DOHH2 (cell line): ENCODE measurements at regions not wholly inside any gene's neighbourhood (a gene's known extent, or its start where the extent isn't known, plus 50 kb on each side); places are given as distances from the start of the nearest gene placed in this dataset.

Source experiments
- H3F3A ChIP-seq: fragments of 200-600 bp; sonication (generic), shearing (Covaris generic); 2 replicates; pipeline ENCODE4 v1.6.0; 2016; ENCODE audit warnings: antibody characterized with exemption, mild to moderate bottlenecking; ENCODE audit not compliant: control insufficient read depth, insufficient read depth
- H3K27ac ChIP-seq: fragments of 200-600 bp; sonication (generic); 2 replicates; pipeline ENCODE4 v1.5.1; 2014; ENCODE audit warnings: low read depth, mild to moderate bottlenecking, low read length, moderate library complexity
- H3K27me3 ChIP-seq: fragments of 200-600 bp; sonication (generic); 2 replicates; pipeline ENCODE4 v1.6.1; 2014; ENCODE audit warnings: mild to moderate bottlenecking, low read length, mixed read lengths; ENCODE audit not compliant: control insufficient read depth
- H3K36me3 ChIP-seq: fragments of 200-600 bp; sonication (generic); 2 replicates; pipeline ENCODE4 v1.6.1; 2014; ENCODE audit warnings: mild to moderate bottlenecking, low read length, moderate library complexity, mixed read lengths; ENCODE audit not compliant: control insufficient read depth
- H3K4me1 ChIP-seq: fragments of 200-600 bp; sonication (generic); 2 replicates; pipeline ENCODE4 v1.6.1; 2014; ENCODE audit warnings: mild to moderate bottlenecking, low read length, mixed read lengths; ENCODE audit not compliant: control insufficient read depth
- H3K4me2 ChIP-seq: fragments of 200-600 bp; sonication (generic); 2 replicates; pipeline ENCODE4 v1.6.0; 2014; ENCODE audit warnings: mild to moderate bottlenecking, low read length, moderate library complexity
- H3K4me3 ChIP-seq: fragments of 200-600 bp; sonication (generic); 2 replicates; pipeline ENCODE4 v1.5.1; 2014; ENCODE audit warnings: mild to moderate bottlenecking, low read length, mixed read lengths
- H3K79me2 ChIP-seq: fragments of 200-600 bp; sonication (generic); 2 replicates; pipeline ENCODE4 v1.6.1; 2014; ENCODE audit warnings: mild to moderate bottlenecking, low read length, mixed read lengths; ENCODE audit not compliant: control insufficient read depth
- H3K9me2 ChIP-seq: fragments of 200-600 bp; sonication (generic); replicated peaks from 2 replicates; pipeline ENCODE4 v1.6.1; 2014; ENCODE audit warnings: mild to moderate bottlenecking, low read length, mixed read lengths; ENCODE audit not compliant: control insufficient read depth
- H3K9me3 ChIP-seq: fragments of 200-600 bp; sonication (generic); 2 replicates; pipeline ENCODE4 v1.6.1; 2014; ENCODE audit warnings: antibody characterized with exemption, low read length, mixed read lengths; ENCODE audit not compliant: control insufficient read depth, insufficient read depth
- H4K20me1 ChIP-seq: fragments of 200-600 bp; sonication (generic); 2 replicates; pipeline ENCODE4 v1.6.0; 2014; ENCODE audit warnings: low read depth, mild to moderate bottlenecking, antibody characterized with exemption, low read length, moderate library complexity; ENCODE audit not compliant: control insufficient read depth, insufficient read depth
- CTCF ChIP-seq: fragments of 200-600 bp; sonication (generic); IDR thresholded peaks from one replicate; pipeline ENCODE4 v1.5.1; 2014; ENCODE audit warnings: antibody characterized with exemption, mild to moderate bottlenecking, low read depth, low read length; ENCODE audit not compliant: poor library complexity, severe bottlenecking
- EZH2phosphoT487 ChIP-seq: fragments of 200-600 bp; sonication (generic); IDR thresholded peaks from 2 replicates; pipeline ENCODE4 v1.6.1; 2017; ENCODE audit warnings: borderline replicate concordance, mild to moderate bottlenecking, antibody characterized with exemption, low read length, moderate library complexity, mixed read lengths

- no peaks in the 10 kb centered on the region for H3K79me2 ChIP-seq
- no peaks in the 10 kb centered on the region for H3K36me3 ChIP-seq
- H3K4me1 ChIP-seq: no peaks in the 10 kb centered on the region
- no peaks in the 10 kb centered on the region for H3F3A ChIP-seq
- H3K27me3 ChIP-seq: peaks cover 25% of the 10 kb centered on the region
- H3K4me2 ChIP-seq: no peak overlapping the region
- no peaks in the 10 kb centered on the region for H3K9me2 ChIP-seq
- no peaks in the 10 kb centered on the region for H3K9me3 ChIP-seq
- TF ChIP-seq CTCF: no peak
- no peak for TF ChIP-seq EZH2phosphoT487
- H3K27ac ChIP-seq: no peak overlapping the region
- no peak overlapping the region for H3K4me3 ChIP-seq
- no peaks in the 10 kb centered on the region for H4K20me1 ChIP-seq
Observed at GRCh38 chr1:200275816-200276453, 133.9 kb downstream of the ZNF281 start.

- no peaks in the 10 kb centered on the region for H3K79me2 ChIP-seq
- no peaks in the 10 kb centered on the region for H4K20me1 ChIP-seq
- H3K4me1 ChIP-seq: no peaks in the 10 kb centered on the region
- no peak overlapping the region for H3K27ac ChIP-seq
- TF ChIP-seq EZH2phosphoT487: no peak
- TF ChIP-seq CTCF: no peak
- no peak overlapping the region for H3K4me2 ChIP-seq
- no peaks in the 10 kb centered on the region for H3K36me3 ChIP-seq
- H3K9me3 ChIP-seq: no peaks in the 10 kb centered on the region
- H3K9me2 ChIP-seq: no peaks in the 10 kb centered on the region
- no peaks in the 10 kb centered on the region for H3F3A ChIP-seq
- peaks cover 20% of the 10 kb centered on the region for H3K27me3 ChIP-seq
- H3K4me3 ChIP-seq: no peak overlapping the region
Observed at GRCh38 chr1:200275415-200275814, 134.4 kb downstream of the ZNF281 start.

- H3F3A ChIP-seq: no peaks in the 10 kb centered on the region
- H3K36me3 ChIP-seq: no peaks in the 10 kb centered on the region
- no peaks in the 10 kb centered on the region for H3K4me1 ChIP-seq
- H3K4me3 ChIP-seq: no peak overlapping the region
- TF ChIP-seq CTCF: no peak
- TF ChIP-seq EZH2phosphoT487: no peak
- H4K20me1 ChIP-seq: no peaks in the 10 kb centered on the region
- no peak overlapping the region for H3K4me2 ChIP-seq
- H3K9me2 ChIP-seq: no peaks in the 10 kb centered on the region
- no peaks in the 10 kb centered on the region for H3K9me3 ChIP-seq
- no peaks in the 10 kb centered on the region for H3K79me2 ChIP-seq
- H3K27ac ChIP-seq: no peak overlapping the region
- peaks cover 13% of the 10 kb centered on the region; the same call in 1 of the 2 replicates for H3K27me3 ChIP-seq
Observed at GRCh38 chr1:200274116-200274515, 135.7 kb downstream of the ZNF281 start.
